Endothelial cell of umbilical vein (primary cell): ENCODE measurements at regions not wholly inside any gene's neighbourhood (a gene's known extent, or its start where the extent isn't known, plus 50 kb on each side); places are given as distances from the start of the nearest gene placed in this dataset.

Source experiments
- JUN ChIP-seq: IDR thresholded peaks from 2 replicates; pipeline ENCODE4 v1.6.1; 2011; ENCODE audit warnings: borderline replicate concordance, low read depth; ENCODE audit not compliant: insufficient read length, insufficient read depth
- POLR2A ChIP-seq: IDR thresholded peaks from 2 replicates; pipeline ENCODE4 v1.6.1; 2012; ENCODE audit warnings: low read depth, mild to moderate bottlenecking, control low read depth, low read length
- POLR2AphosphoS5 ChIP-seq: IDR thresholded peaks from 2 replicates; pipeline ENCODE4 v1.6.1; 2012; ENCODE audit warnings: low read depth, mild to moderate bottlenecking, control low read depth, low read length, moderate library complexity; ENCODE audit not compliant: insufficient read depth
- TF ChIP-seq, protein P1 (sequence below), 2 donors: IDR thresholded peaks; 1 replicate in 1 of 2; 2 replicates in 1 of 2; pipeline ENCODE4 v1.5.1; 2011; ENCODE audit warnings: low read length in 2 of 2, mild to moderate bottlenecking in 2 of 2, moderate library complexity in 2 of 2, control low read depth in 1 of 2, inconsistent platforms in 1 of 2, low read depth in 1 of 2; ENCODE audit not compliant: insufficient read depth in 1 of 2; ENCODE audit errors: extremely low read depth in 1 of 2

DNA sequence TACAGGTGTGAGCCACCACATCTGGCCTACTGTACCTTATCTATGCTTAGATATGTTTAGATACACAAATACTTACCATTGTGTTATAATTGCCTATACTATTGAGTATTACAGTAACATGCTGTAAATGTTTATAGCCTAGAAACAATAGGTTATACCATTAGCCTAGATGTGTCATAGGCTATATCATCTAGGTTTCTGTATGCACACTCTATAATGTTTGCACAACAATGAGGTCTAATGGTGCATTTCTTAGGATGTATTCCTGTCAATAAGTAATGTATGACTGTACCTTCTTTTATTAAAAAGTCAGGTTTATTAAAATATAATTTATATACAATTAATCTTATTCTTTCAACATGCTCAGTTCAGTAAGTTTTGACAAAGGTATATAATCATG is 683.1 kb downstream of the LRRC70 start:
- TF ChIP-seq, protein P1, sequence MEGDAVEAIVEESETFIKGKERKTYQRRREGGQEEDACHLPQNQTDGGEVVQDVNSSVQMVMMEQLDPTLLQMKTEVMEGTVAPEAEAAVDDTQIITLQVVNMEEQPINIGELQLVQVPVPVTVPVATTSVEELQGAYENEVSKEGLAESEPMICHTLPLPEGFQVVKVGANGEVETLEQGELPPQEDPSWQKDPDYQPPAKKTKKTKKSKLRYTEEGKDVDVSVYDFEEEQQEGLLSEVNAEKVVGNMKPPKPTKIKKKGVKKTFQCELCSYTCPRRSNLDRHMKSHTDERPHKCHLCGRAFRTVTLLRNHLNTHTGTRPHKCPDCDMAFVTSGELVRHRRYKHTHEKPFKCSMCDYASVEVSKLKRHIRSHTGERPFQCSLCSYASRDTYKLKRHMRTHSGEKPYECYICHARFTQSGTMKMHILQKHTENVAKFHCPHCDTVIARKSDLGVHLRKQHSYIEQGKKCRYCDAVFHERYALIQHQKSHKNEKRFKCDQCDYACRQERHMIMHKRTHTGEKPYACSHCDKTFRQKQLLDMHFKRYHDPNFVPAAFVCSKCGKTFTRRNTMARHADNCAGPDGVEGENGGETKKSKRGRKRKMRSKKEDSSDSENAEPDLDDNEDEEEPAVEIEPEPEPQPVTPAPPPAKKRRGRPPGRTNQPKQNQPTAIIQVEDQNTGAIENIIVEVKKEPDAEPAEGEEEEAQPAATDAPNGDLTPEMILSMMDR (IDR thresholded peaks at IDR 0.05; ENCODE audit: extremely low read depth in 1 of 2, insufficient read depth in 1 of 2, low read depth in 1 of 2, low read length in 2 of 2): no peak
- TF ChIP-seq POLR2A (no peak), JUN (no peak), POLR2AphosphoS5 (no peak)
